Omental fat pad (tissue), 3 donors: ENCODE measurements at regions not wholly inside any gene's neighbourhood (a gene's known extent, or its start where the extent isn't known, plus 50 kb on each side); places are given as distances from the start of the nearest gene placed in this dataset.
"Not testable (repeated sequence)": the region's sequence is repeated elsewhere in the genome, so short reads cannot be mapped to it uniquely, and the experiment has no call there.

Source experiments
- ATAC-seq: fragments of 150-250 bp; one replicate; pipeline ENCODE4 v1.9.1; 2016; ENCODE audit warnings: mild to moderate bottlenecking, moderate library complexity; ENCODE audit not compliant: low FRiP score
- DNase-seq: peaks from one replicate; pipeline ENCODE4 v3.0.0-alpha.2; 2019; ENCODE audit warnings: low spot score
- TF ChIP-seq, protein P1 (sequence below), 3 donors: fragments of 450-650 bp; IDR thresholded peaks; one replicate each; pipeline ENCODE4 v1.5.1; 2016 to 2017; ENCODE audit warnings: antibody characterized with exemption in 3 of 3, mild to moderate bottlenecking in 3 of 3, moderate library complexity in 2 of 3

DNA sequence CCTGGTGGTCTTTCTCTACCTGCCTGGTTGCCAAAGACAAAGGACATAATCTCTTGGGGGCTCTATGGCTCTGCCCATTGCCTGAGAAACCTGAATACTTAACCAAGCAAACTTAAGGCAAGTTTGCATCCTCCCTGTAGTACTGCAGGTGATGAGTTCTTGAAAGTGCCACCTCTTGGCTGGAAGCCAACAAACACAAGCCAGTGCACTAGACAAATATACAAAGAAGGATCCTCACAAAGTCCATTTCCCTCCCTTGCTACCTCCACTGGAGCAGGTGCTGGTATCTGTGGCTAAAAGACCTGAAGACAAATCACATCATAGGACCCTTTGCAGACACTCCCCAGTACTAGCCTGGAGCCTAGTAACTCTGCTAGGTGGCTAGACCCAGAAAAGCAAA is 772.3 kb downstream of the SI start:
- TF ChIP-seq, protein P1, sequence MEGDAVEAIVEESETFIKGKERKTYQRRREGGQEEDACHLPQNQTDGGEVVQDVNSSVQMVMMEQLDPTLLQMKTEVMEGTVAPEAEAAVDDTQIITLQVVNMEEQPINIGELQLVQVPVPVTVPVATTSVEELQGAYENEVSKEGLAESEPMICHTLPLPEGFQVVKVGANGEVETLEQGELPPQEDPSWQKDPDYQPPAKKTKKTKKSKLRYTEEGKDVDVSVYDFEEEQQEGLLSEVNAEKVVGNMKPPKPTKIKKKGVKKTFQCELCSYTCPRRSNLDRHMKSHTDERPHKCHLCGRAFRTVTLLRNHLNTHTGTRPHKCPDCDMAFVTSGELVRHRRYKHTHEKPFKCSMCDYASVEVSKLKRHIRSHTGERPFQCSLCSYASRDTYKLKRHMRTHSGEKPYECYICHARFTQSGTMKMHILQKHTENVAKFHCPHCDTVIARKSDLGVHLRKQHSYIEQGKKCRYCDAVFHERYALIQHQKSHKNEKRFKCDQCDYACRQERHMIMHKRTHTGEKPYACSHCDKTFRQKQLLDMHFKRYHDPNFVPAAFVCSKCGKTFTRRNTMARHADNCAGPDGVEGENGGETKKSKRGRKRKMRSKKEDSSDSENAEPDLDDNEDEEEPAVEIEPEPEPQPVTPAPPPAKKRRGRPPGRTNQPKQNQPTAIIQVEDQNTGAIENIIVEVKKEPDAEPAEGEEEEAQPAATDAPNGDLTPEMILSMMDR (IDR thresholded peaks at IDR 0.05) = no peak
- ATAC-seq = no peak
- DNase-seq = no peak

DNA sequence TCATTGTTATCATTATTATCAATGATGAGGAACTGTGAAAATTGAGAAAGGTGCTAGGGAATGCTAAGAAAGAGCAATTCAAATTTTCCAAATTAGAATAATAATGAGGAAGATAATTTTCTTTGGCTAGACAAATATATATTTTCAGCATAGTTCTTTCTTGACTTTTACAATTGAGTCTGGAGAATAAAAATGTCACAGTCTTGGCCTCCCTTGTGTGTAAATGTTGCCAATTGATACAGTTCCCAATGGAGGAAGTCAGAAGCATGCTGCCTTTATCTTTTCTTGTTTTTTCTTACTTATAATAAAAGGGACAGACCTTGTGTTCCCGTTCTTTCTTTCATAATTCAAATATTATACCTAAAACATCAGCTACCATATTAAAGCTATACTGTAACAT is 774.4 kb downstream of the SI start:
- TF ChIP-seq, protein P1 (IDR thresholded peaks at IDR 0.05) = no peak
- no peak for ATAC-seq
- no peak for DNase-seq

DNA sequence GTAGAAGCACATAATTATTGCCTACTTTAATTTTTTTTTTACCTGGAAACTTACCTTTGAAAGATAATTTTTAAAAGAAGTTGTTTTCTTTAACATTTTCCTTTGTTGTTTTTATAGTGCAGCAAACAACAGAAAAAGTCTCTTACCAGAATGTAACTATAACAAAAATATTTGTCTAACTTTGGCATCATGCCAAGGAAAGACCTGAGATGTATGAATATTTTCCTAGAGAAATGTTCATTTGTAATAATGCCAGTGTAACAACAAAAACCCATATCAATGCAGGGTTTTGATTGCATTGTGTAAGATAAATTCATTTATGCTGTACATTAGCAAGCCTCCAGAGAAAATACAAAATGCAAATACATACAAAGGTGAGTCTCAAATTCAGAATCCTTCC is 775.7 kb downstream of the SI start:
- TF ChIP-seq, protein P1 (IDR thresholded peaks at IDR 0.05) = no peak
- ATAC-seq = no peak
- no peak for DNase-seq

DNA sequence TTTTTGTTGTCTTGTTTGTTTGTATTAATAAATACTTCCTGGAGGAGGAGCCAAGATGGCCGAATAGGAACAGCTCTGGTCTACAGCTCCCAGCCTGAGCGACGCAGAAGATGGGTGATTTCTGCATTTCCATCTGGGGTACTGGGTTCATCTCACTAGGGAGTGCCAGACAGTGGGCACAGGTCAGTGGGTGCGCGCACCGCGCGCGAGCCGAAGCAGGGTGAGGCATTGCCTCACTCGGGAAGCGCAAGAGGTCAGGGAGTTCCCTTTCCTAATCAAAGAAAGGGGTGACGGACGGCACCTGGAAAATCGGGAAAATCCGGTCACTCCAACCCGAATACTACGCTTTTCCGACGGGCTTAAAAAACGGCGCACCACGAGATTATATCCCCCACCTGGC is 786.8 kb downstream of the SI start:
- ATAC-seq, DNase-seq: not testable (repeated sequence)

DNA sequence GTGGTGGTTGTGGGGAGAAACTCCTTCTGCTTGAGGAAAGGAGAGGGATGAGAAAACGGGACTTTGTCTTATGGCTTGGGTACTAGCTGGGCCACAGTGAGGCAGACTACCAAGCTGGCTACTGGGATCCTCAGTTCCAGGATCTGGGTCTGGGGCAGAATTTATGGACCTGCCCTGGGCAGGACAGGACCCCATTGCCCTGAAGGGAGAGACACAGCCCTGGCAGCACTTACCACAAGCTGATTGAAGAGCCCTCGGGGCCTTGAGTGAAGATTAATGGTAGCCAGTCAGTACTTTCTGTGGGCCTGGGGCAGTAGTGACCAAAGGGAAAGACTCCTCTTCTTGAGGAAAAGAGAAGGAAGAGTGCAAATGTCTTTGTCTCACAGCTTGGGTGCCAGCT is 799.7 kb downstream of the SI start:
- TF ChIP-seq, protein P1 (IDR thresholded peaks at IDR 0.05) = no peak
- DNase-seq = no peak
- no peak for ATAC-seq

DNA sequence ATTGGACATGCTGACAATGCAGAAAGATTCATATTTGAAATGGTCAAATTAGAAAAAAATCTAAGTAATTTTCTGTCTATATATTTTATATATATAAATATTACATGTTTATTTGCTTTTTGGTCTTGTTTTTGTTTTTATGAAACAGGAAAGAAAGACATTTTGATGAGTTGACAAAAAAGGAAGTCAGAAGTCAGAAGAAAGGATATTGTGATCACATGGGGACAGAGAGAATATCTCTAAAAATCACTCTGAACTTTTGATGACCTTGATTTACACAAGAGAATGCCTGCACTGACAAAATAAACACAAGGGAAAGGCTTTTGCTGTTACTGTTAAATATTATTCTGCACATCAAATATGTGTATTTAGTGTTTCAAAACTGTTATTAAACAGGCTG is 811.2 kb downstream of the SI start:
- TF ChIP-seq, protein P1 (IDR thresholded peaks at IDR 0.05) = no peak
- ATAC-seq = no peak
- DNase-seq = no peak

DNA sequence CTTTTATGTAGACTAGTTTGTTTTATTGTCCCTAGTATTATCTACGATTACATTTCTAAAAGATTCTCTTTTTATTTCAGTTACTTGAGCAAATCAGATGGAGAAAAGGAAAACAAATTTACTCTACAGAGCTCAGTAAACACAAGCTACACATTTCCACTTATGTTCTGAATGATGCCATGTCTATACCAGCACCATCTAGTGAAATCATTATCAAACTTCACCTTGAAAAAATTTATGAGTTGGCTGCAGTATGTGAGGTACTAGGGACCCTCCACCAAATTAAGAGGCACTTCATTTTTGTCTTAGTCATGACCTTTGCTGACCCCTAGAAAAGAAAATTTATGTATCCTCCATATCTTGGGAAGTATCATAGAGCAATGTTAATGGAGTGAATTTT is 827.4 kb downstream of the SI start:
- TF ChIP-seq, protein P1 (IDR thresholded peaks at IDR 0.05) = no peak
- DNase-seq (no peak), ATAC-seq (no peak)

DNA sequence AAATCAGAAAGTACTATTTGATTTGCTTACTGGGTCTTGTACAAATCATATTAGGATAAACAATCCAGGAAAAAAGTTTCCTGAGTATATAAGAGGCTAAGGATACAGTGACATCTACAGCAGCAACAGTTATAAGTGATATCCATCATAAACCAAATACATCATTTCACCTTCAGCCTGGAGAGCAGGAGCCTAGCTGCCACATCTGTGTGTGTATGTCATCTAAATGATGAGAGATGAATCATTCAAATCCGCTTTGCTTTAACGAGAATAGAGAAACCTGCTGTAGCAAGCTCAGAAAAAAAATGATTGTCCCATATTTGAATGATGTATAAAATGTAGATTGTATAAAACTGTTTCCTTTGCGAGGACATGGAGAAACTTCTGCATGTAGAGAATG is 841.4 kb downstream of the SI start:
- TF ChIP-seq, protein P1 (IDR thresholded peaks at IDR 0.05) = no peak
- ATAC-seq (no peak), DNase-seq (no peak)
